NCI-H2171 (cell line): ENCODE measurements at regions not wholly inside any gene's neighbourhood (a gene's known extent, or its start where the extent isn't known, plus 50 kb on each side); places are given as distances from the start of the nearest gene placed in this dataset.
"Not testable (repeated sequence)": the region's sequence is repeated elsewhere in the genome, so short reads cannot be mapped to it uniquely, and the experiment has no call there.

Source experiments
- DNase-seq: peaks from one replicate; lab custom pipeline; 2025; lab: John Stamatoyannopoulos, UW

- DNase-seq = peak; percentile 32
Measured at GRCh38 chr6:18527836-18528743, 140.9 kb downstream of the RNF144B start.

- no peak for DNase-seq
Measured at GRCh38 chr6:18530201-18530600, 143.1 kb downstream of the RNF144B start.

GRCh38 chr6:18532139-18532538 lies 145.0 kb downstream of the RNF144B start:
- DNase-seq = no peak

GRCh38 chr6:18533793-18534192 lies 146.6 kb downstream of the RNF144B start:
- DNase-seq = no peak

- DNase-seq = no peak
Measured at GRCh38 chr6:18536591-18537055, 149.5 kb downstream of the RNF144B start.

GRCh38 chr6:18538315-18538714 lies 151.2 kb downstream of the RNF144B start:
- no peak for DNase-seq

- DNase-seq = no peak
Measured at GRCh38 chr6:18543051-18543450, 155.9 kb downstream of the RNF144B start.

- DNase-seq = not testable (repeated sequence)
Measured at GRCh38 chr6:18545142-18545541, 158.0 kb downstream of the RNF144B start.

GRCh38 chr6:18545726-18546125 lies 158.6 kb downstream of the RNF144B start:
- no peak for DNase-seq

- DNase-seq = no peak
Measured at GRCh38 chr6:18550119-18550518, 163.0 kb downstream of the RNF144B start.

- DNase-seq = no peak
Measured at GRCh38 chr6:18551228-18551627, 164.1 kb downstream of the RNF144B start.

GRCh38 chr6:18555750-18556149 lies 168.6 kb downstream of the RNF144B start:
- no peak for DNase-seq

GRCh38 chr6:18561037-18561750 lies 174.0 kb downstream of the RNF144B start:
- no peak for DNase-seq

- no peak for DNase-seq
Measured at GRCh38 chr6:18562726-18563125, 175.6 kb downstream of the RNF144B start.

- DNase-seq = no peak
Measured at GRCh38 chr6:18564775-18565174, 177.6 kb downstream of the RNF144B start.

GRCh38 chr6:18565231-18565630 lies 178.1 kb downstream of the RNF144B start:
- no peak for DNase-seq

GRCh38 chr6:18567380-18567779 lies 180.2 kb downstream of the RNF144B start:
- DNase-seq = no peak

- DNase-seq = no peak
Measured at GRCh38 chr6:18577491-18577890, 190.3 kb downstream of the RNF144B start.

GRCh38 chr6:18579166-18579565 lies 192.0 kb downstream of the RNF144B start:
- no peak for DNase-seq

GRCh38 chr6:18579869-18580268 lies 192.7 kb downstream of the RNF144B start:
- DNase-seq = no peak

- no peak for DNase-seq
Measured at GRCh38 chr6:18584372-18584771, 197.2 kb downstream of the RNF144B start.

- peak; percentile 9 for DNase-seq
Measured at GRCh38 chr6:18585032-18585573, 198.0 kb downstream of the RNF144B start.

GRCh38 chr6:18586133-18586532 lies 199.0 kb downstream of the RNF144B start:
- peak; percentile 24 for DNase-seq
